ENCODE measurements at regions not wholly inside any gene's neighbourhood (a gene's known extent, or its start where the extent isn't known, plus 50 kb on each side); places are given as distances from the start of the nearest gene placed in this dataset.
"Not testable (repeated sequence)": the region's sequence is repeated elsewhere in the genome, so short reads cannot be mapped to it uniquely, and the experiment has no call there.

DNA sequence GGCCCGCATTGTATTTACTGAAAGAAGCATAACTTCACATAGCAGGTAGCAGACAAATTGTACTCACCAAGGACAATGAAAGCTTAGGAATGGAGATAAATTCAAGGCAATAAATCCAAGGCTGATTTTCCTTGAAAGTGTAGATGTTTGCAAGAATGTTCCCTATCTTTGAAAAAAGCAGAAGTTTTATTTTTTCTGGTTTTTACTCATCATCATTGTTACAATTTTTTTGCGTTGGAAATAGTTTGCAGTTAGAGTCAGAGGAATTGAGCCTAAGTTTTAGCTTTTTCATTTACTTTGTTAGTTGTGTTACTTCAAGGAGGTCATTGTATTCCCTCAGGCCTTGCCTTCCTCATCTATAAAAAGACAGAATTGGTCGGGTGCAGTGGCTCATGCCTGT is 213.9 kb upstream of the TBL1XR1 start:
- H3K9me3 ChIP-seq (replicated peaks; ENCODE audit: control insufficient read depth, insufficient read depth, low read length), result no peaks in the 10 kb centered on the region
- H2AFZ ChIP-seq (ENCODE audit: low read depth, low read length), result no peak overlapping the region
- ChIA-PET POLR2A (interaction anchor here (0.6 kb wide), 1 partner anchor 361 kb away, joined by 5 read pairs; no protein-coding TSS in a partner anchor), CTCF (interaction anchor here (0.8 to 2.3 kb wide), 6 partner anchors 10 to 368 kb away, joined by 3 to 5 read pairs (median 4); no protein-coding TSS in a partner anchor)
- no peak for FAIRE-seq
- intact Hi-C loops (cut with micrococcal nuclease) (loop anchor here (5.0 kb wide), 2 partner anchors 36 to 49 kb away; no protein-coding TSS in a partner anchor), dilution Hi-C loops (cut with MboI; ENCODE audit: extremely low pct_ligation_motif_present, low sequenced_read_pairs) (no loop called here)
- no peak for DNase-seq (ENCODE audit: low read depth, low spot score)
- BruUV-seq (replicated peaks), result no TSS peak
- no peaks in the 10 kb centered on the region for H3K9me1 ChIP-seq (replicated peaks; ENCODE audit: control insufficient read depth, extremely low read depth, insufficient read depth, low read length)
- peaks cover 0 to under 1% of the 10 kb centered on the region in 2 experiments for H3K27me3 ChIP-seq (ENCODE audit: control insufficient read depth in 2 of 2, insufficient read depth in 2 of 2, low read length in 2 of 2)
- no peak overlapping the region for H3K27ac ChIP-seq (ENCODE audit: insufficient read depth, low read depth, low read length)
- no peaks in the 10 kb centered on the region for H3K79me2 ChIP-seq (ENCODE audit: control insufficient read depth, insufficient read depth, low read length)
- H3K9ac ChIP-seq (replicated peaks; ENCODE audit: extremely low read depth, insufficient read depth, low read length), result no peak overlapping the region
- TF ChIP-seq MYC (IDR thresholded peaks at IDR 0.05; ENCODE audit: low read depth, low read length) (no peak), GATA2 (IDR thresholded peaks at IDR 0.05; ENCODE audit: insufficient read depth, insufficient read length, low read depth, low read length) (no peak), POLR2A (IDR thresholded peaks at IDR 0.05; ENCODE audit: low read depth, low read length) (no peak), FOS (IDR thresholded peaks at IDR 0.05; ENCODE audit: borderline replicate concordance, insufficient read depth, low read length) (no peak), JUN (IDR thresholded peaks at IDR 0.05; ENCODE audit: borderline replicate concordance, insufficient read depth, insufficient read length, low read depth) (no peak)
- TF ChIP-seq, protein P1, sequence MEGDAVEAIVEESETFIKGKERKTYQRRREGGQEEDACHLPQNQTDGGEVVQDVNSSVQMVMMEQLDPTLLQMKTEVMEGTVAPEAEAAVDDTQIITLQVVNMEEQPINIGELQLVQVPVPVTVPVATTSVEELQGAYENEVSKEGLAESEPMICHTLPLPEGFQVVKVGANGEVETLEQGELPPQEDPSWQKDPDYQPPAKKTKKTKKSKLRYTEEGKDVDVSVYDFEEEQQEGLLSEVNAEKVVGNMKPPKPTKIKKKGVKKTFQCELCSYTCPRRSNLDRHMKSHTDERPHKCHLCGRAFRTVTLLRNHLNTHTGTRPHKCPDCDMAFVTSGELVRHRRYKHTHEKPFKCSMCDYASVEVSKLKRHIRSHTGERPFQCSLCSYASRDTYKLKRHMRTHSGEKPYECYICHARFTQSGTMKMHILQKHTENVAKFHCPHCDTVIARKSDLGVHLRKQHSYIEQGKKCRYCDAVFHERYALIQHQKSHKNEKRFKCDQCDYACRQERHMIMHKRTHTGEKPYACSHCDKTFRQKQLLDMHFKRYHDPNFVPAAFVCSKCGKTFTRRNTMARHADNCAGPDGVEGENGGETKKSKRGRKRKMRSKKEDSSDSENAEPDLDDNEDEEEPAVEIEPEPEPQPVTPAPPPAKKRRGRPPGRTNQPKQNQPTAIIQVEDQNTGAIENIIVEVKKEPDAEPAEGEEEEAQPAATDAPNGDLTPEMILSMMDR (IDR thresholded peaks at IDR 0.05; ENCODE audit: extremely low read depth in 1 of 2, insufficient read depth in 1 of 2, low read depth in 1 of 2, low read length in 2 of 2), result no peak
- no peak overlapping the region for H3K4me3 ChIP-seq (replicated peaks in 1 of 3; ENCODE audit: insufficient read depth in 1 of 3, low read depth in 1 of 3, low read length in 3 of 3)
- H3K36me3 ChIP-seq (ENCODE audit: control insufficient read depth in 2 of 2, extremely low read depth in 1 of 2, insufficient read depth in 2 of 2, low read length in 2 of 2), result no peaks in the 10 kb centered on the region
- no peaks in the 10 kb centered on the region for H4K20me1 ChIP-seq (replicated peaks; ENCODE audit: control insufficient read depth, extremely low read depth, insufficient read depth, low read length)
- H3K4me2 ChIP-seq (ENCODE audit: insufficient read depth, low read length), result no peak overlapping the region
- peaks cover 5% of the 10 kb centered on the region for H3K4me1 ChIP-seq (ENCODE audit: control insufficient read depth, extremely low read depth, insufficient read depth, low read length)

DNA sequence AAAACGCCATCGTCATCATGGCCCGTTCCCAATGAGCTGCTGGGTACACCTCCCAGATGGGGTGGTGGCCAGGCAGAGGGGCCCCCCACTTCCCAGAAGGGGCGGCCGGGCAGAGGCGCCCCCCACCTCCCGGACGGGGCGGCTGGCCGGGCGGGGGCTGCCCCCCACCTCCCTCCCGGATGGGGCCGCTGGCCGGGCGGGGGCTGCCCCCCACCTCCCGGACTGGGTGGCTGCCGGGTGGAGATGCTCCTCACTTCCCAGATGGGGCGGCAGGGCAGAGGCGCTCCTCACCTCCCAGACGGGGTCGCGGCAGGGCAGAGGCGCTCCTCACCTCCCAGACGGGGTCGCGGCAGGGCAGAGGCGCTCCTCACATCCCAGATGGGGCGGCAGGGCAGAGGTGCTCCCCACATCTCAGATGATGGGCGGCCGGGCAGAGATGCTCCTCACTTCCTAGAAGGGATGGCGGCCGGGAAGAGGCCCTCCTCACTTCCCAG is 215.4 kb upstream of the TBL1XR1 start:
- dilution Hi-C loops (cut with MboI; ENCODE audit: extremely low pct_ligation_motif_present, low sequenced_read_pairs); BruUV-seq (replicated peaks); POLR2A ChIA-PET: not testable (repeated sequence)

More for the DNA sequence above, 215.4 kb upstream of the TBL1XR1 start:
- not testable (repeated sequence) for H2AFZ ChIP-seq (ENCODE audit: low read depth, low read length); H3K4me2 ChIP-seq (ENCODE audit: insufficient read depth, low read length); H3K27ac ChIP-seq (ENCODE audit: insufficient read depth, low read depth, low read length); DNase-seq (ENCODE audit: low read depth, low spot score); H3K4me3 ChIP-seq (replicated peaks in 1 of 3; ENCODE audit: insufficient read depth in 1 of 3, low read depth in 1 of 3, low read length in 3 of 3); H3K36me3 ChIP-seq (ENCODE audit: control insufficient read depth in 2 of 2, extremely low read depth in 1 of 2, insufficient read depth in 2 of 2, low read length in 2 of 2); H3K4me1 ChIP-seq (ENCODE audit: control insufficient read depth, extremely low read depth, insufficient read depth, low read length); H3K9me1 ChIP-seq (replicated peaks; ENCODE audit: control insufficient read depth, extremely low read depth, insufficient read depth, low read length); H3K9me3 ChIP-seq (replicated peaks; ENCODE audit: control insufficient read depth, insufficient read depth, low read length); H4K20me1 ChIP-seq (replicated peaks; ENCODE audit: control insufficient read depth, extremely low read depth, insufficient read depth, low read length); H3K79me2 ChIP-seq (ENCODE audit: control insufficient read depth, insufficient read depth, low read length); FAIRE-seq; H3K27me3 ChIP-seq (ENCODE audit: control insufficient read depth in 2 of 2, insufficient read depth in 2 of 2, low read length in 2 of 2); H3K9ac ChIP-seq (replicated peaks; ENCODE audit: extremely low read depth, insufficient read depth, low read length)
- intact Hi-C loops (cut with micrococcal nuclease), result loop anchor here (5.0 kb wide), 2 partner anchors 35 to 50 kb away; no protein-coding TSS in a partner anchor
- CTCF ChIA-PET, result interaction anchor here (2.3 kb wide), 1 partner anchor 16 kb away, joined by 5 read pairs; no protein-coding TSS in a partner anchor
